CD4-positive, alpha-beta T cell treated with Interleukin-15 for 1 hour (primary cell): ENCODE measurements at regions not wholly inside any gene's neighbourhood (a gene's known extent, or its start where the extent isn't known, plus 50 kb on each side); places are given as distances from the start of the nearest gene placed in this dataset.

Experiments used
- DNase-seq: peaks from one replicate; pipeline ENCODE4 v3.0.0-alpha.2; 2020

GRCh38 chr17:79392598-79392997 is 218.3 kb downstream of the RBFOX3 start:
- no peak for DNase-seq

- DNase-seq: peak; percentile 46
Observed at GRCh38 chr17:79391376-79392233, 219.2 kb downstream of the RBFOX3 start.

- DNase-seq: no peak
Observed at GRCh38 chr17:79389896-79390295, 221.0 kb downstream of the RBFOX3 start.

GRCh38 chr17:79388556-79389295 is 222.1 kb downstream of the RBFOX3 start:
- no peak for DNase-seq

GRCh38 chr17:79387783-79388182 is 223.1 kb downstream of the RBFOX3 start:
- DNase-seq: no peak

GRCh38 chr17:79385962-79386563 is 224.8 kb downstream of the RBFOX3 start:
- no peak for DNase-seq

GRCh38 chr17:79382313-79382712 is 228.5 kb downstream of the RBFOX3 start:
- DNase-seq: no peak

GRCh38 chr17:79379700-79380445 is 231.0 kb downstream of the RBFOX3 start:
- DNase-seq: no peak

GRCh38 chr17:79377230-79377786 is 233.5 kb downstream of the RBFOX3 start:
- no peak for DNase-seq

- DNase-seq: no peak
Observed at GRCh38 chr17:79374807-79375206, 236.0 kb downstream of the RBFOX3 start.

- DNase-seq: no peak
Observed at GRCh38 chr17:79374087-79374689, 236.7 kb downstream of the RBFOX3 start.

GRCh38 chr17:79372470-79373238 is 238.2 kb downstream of the RBFOX3 start:
- no peak for DNase-seq

GRCh38 chr17:79371984-79372383 is 238.9 kb downstream of the RBFOX3 start:
- DNase-seq: no peak

GRCh38 chr17:79370594-79370993 is 240.3 kb downstream of the RBFOX3 start:
- no peak for DNase-seq

- no peak for DNase-seq
Observed at GRCh38 chr17:79370126-79370525, 240.7 kb downstream of the RBFOX3 start.

GRCh38 chr17:79369532-79369931 is 241.3 kb downstream of the RBFOX3 start:
- no peak for DNase-seq

- no peak for DNase-seq
Observed at GRCh38 chr17:79369001-79369400, 241.8 kb downstream of the RBFOX3 start.

GRCh38 chr17:79368521-79368920 is 242.3 kb downstream of the RBFOX3 start:
- DNase-seq: no peak

- DNase-seq: no peak
Observed at GRCh38 chr17:79366988-79367571, 243.8 kb downstream of the RBFOX3 start.

GRCh38 chr17:79365836-79366770 is 244.7 kb downstream of the RBFOX3 start:
- no peak for DNase-seq
